SKM-1 treated with dmso at 0.1 percent for 144 hours (cell line): ENCODE measurements at regions not wholly inside any gene's neighbourhood (a gene's known extent, or its start where the extent isn't known, plus 50 kb on each side); places are given as distances from the start of the nearest gene placed in this dataset.

Source experiments
- DNase-seq: peaks from one replicate; lab custom pipeline; 2025; ENCODE audit not compliant: unreplicated experiment; lab: John Stamatoyannopoulos, UW

DNA sequence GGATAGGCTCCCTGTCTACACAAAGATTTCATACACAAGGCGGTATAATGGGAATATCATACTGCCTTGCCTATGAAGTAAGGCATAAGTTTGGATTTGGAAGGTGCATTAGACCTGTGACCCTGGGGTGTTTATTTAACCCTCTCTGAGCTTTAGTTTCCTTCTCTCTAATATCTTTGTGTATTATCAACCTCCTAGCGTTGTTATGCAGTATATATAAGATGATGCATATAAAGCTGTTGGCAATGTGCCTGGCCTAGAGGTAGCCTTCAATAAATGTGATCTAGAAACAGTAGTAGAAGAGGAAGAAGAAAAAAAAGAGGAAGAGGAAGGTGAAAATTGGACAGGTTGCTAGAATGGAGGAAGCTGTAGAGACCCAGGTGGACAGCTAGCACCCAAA is 311.6 kb upstream of the CLINT1 start:
- DNase-seq, result peak; percentile 5

DNA sequence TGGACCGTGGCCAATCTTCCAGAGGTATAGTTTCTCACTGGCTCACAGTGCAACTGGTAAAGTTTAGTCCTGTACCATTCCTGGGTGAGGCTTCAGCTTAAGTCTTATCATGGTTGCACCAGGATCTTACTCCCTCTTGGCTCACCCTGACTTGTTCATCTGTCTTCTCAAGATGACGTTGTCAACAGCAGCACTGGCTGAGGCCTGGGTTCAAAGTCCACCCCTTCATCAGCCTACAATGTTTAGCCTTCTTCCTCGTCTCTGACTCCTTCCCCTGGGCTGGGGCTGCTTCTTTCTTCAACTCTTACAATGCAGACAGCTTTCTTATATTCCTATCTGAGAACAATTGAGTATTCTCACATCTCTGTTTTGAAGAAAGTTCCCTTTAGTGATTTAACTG is 311.1 kb upstream of the CLINT1 start:
- no peak for DNase-seq

DNA sequence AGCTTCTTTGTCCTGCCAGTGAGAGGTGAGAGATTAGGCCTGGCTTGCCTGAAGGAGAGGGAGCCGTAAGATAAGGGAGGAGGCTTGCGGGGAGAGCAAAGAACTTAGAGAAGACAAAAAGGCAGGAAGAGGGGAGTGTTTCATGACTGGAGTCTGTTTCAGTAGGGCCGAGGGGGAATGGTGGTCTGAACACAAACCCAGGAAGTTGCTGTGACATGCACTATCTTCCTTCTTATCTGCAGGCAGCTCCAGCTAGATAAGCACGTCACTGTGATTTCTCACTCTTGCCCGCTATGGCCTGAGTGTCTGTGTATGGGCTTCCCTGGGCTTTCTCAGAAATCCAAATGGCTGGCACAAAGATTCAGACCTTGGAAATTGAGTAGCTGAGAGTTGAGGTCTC is 307.5 kb upstream of the CLINT1 start:
- DNase-seq, result no peak

DNA sequence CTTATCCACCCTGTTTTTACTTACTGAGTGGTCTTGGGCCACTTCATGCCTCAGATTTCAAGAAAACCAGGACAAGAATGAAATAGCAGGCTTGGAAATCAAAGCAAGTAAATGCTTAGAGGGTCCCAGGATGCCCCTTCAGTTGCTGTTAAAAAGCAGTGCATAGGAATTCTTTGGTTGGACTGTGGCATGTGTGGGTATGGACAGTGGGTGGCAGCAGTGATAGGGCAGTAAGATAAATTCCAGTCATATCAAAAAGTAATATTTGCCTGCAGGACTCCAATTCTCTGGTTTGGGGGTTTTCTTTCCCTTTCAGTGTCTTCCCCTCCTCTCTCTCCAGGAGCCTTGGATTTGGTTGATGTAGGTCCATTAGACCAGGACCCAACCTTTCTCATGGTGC is 306.7 kb upstream of the CLINT1 start:
- DNase-seq, result no peak

- DNase-seq, result no peak
Measured at GRCh38 chr5:158164296-158165047, 305.5 kb upstream of the CLINT1 start.

- no peak for DNase-seq
Measured at GRCh38 chr5:158163451-158164295, 304.7 kb upstream of the CLINT1 start.

GRCh38 chr5:158162479-158163034 is 303.6 kb upstream of the CLINT1 start:
- DNase-seq, result no peak

- DNase-seq, result no peak
Measured at GRCh38 chr5:158162026-158162425, 303.1 kb upstream of the CLINT1 start.

GRCh38 chr5:158159621-158160020 is 300.7 kb upstream of the CLINT1 start:
- no peak for DNase-seq

DNA sequence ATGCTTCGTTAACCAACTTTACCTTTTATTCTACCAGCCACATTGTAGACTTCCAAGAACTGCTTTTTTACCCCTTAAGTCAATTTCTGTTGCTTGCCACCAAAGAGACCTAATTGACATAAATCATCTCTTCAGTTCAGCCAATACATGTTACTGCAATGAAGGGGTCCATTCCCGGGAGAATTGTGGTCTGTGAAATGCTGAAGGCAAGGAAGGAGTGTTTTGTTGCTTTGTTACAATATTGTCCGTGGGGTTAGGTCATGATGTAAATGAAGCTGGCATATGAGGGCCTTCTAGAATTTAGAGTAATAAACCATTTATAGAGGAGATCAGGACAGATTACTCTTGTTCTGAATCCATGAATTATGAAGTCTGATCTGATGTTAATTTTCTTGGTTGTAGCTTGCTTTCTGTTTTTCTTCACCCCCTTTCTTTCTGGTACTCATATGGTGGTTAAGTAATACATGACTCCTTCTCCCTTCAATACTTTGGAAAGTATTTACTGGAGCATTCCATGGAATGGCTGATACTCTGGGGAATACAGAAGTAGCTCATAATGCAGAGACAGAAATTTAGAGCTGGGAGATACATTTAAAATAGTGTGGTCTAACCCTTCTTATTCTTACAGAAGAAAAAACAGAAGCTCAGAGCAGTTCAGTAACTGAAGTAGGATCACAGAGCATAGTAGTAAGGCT is 297.0 kb upstream of the CLINT1 start:
- no peak for DNase-seq

- DNase-seq, result no peak
Measured at GRCh38 chr5:158155067-158155466, 296.1 kb upstream of the CLINT1 start.

DNA sequence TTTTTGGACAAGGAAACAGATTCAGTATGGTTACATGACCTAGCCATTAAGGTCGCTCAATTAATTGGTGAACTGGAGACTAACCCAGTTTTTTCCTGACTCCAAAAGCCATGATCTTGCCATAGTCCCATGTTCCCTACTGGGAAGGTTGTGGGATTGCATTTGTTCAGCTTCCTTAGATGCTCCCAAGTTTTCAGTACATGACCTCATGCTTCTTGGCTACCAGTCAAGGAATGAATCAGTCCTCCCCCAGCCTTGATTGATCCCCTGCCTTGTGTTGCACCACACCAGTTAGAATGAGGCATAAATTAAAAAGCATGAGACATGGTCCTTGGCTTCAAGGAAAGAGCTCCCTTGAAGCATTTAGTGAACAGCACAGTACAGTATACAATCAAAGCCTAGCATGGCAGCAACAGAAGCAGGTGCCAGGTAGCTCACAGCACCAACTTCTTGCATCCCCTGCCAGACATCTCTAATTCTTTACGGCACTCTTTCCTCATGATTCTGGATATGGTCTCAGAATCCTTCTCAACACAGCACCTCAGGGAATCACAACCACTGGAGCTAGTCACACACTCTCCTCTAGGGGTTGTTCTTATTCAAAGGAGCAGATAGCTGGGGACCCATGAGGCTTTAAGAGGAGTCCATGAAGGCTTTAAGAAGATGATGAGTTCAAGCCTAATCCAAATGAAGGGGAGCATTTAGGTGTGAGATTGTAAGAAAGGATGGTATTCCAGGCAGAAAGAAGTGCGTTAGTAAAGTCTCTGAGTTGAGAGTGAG is 295.5 kb upstream of the CLINT1 start:
- no peak for DNase-seq

- DNase-seq, result no peak
Measured at GRCh38 chr5:158153508-158153907, 294.6 kb upstream of the CLINT1 start.

- DNase-seq, result no peak
Measured at GRCh38 chr5:158152136-158152535, 293.2 kb upstream of the CLINT1 start.

GRCh38 chr5:158147227-158147626 is 288.3 kb upstream of the CLINT1 start:
- no peak for DNase-seq

GRCh38 chr5:158145827-158146226 is 286.9 kb upstream of the CLINT1 start:
- DNase-seq, result no peak

- no peak for DNase-seq
Measured at GRCh38 chr5:158143081-158143480, 284.1 kb upstream of the CLINT1 start.

DNA sequence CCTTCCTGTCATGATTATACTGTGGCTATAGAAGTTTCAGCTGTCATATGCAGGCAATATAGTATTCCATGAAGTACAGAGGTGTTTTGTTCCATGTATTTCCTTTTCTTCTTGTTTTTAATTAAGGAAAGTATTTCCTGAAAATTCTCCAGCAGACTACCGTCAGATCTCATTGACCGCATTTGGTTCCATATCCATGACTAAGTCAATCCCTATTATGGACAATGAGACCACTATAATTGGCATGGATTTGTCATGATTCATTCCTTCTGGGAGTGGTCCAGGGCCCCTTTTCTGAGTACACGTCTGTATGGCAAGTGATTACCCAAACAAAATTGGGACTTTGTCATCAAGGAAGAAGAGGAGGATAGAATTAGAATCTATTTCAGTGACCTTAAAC is 283.2 kb upstream of the CLINT1 start:
- DNase-seq, result no peak

DNA sequence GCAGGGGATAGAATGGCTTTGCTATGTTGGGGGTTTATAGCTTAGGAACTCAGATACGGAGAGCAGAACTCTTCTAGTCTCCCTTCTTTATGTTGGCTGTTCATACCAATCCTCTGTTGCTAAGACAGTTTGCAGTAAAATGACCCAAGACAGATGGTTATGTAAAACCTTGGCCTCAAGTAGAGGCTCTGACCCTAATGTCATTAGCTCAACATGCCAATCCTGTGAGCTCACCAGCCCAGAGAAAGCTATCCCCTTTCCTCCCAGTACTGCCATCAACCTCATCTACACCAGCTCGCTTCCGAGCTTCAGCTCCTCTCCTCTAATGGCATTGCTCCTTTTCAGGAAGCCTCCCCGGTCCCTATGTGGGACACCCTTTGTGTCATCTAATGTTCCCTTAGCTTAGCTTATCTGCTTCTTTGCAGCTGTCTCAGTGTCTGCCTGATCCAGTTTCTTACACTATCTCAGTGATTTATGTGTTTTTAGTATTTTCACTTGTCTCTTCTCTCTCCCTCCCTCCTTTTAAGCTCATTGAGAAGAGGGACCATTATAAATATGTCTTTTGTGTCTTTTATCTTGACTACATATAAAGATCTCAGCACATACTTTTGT is 281.3 kb upstream of the CLINT1 start:
- DNase-seq, result no peak

- DNase-seq, result no peak
Measured at GRCh38 chr5:158139161-158139560, 280.2 kb upstream of the CLINT1 start.
